HCT116 (cell line): ENCODE measurements at regions not wholly inside any gene's neighbourhood (a gene's known extent, or its start where the extent isn't known, plus 50 kb on each side); places are given as distances from the start of the nearest gene placed in this dataset.

Experiments
- ATAC-seq: fragments of 200-7000 bp; cut with Tn5 transposase; 2 replicates; pipeline ENCODE4 v1.9.1; 2020; ENCODE audit warnings: mild to moderate bottlenecking, moderate library complexity
- BruUV-seq: library from RNA; stranded (reverse); fragments of 400-500 nt; replicated peaks from 2 replicates; lab custom pipeline; 2021; lab: Mats Ljungman, UMichigan
- CTCF ChIA-PET: fragments of 300-600 bp; sonication (Branson Sonifier 250); formaldehyde crosslinking; loops from one replicate; lab custom pipeline; 2021; ENCODE audit warnings: antibody characterized with exemption; lab: Charles Lee
- POLR2A ChIA-PET: fragments of 300-600, 350-600 bp; sonication (Branson Sonifier 250); formaldehyde crosslinking; loops from one replicate; lab custom pipeline; 2021; ENCODE audit warnings: antibody characterized with exemption; lab: Charles Lee
- RAD21 ChIA-PET, 2 experiments: fragments of 300-600 bp; sonication (Branson Sonifier 250); formaldehyde crosslinking; loops; one replicate each; lab custom pipeline; 2023; ENCODE audit warnings: low total read pairs in 2 of 2; ENCODE audit not compliant: uncharacterized antibody in 2 of 2, unreplicated experiment in 2 of 2, low non-redundant PET in 1 of 2; lab: Charles Lee
- DNase-seq: peaks from one replicate; pipeline ENCODE4 v3.0.0-alpha.2; 2010; ENCODE audit warnings: low read depth, low spot score
- H2AFZ ChIP-seq: fragments of 200-600 bp; shearing (Covaris generic), sonication (generic); 2 replicates; pipeline ENCODE4 v1.6.1; 2017; ENCODE audit warnings: low read depth, mixed run types, mixed read lengths, antibody characterized with exemption, low read length; ENCODE audit not compliant: poor library complexity, severe bottlenecking
- H3K27ac ChIP-seq: 2 replicates; pipeline ENCODE4 v1.5.1; 2012; ENCODE audit warnings: low read depth, low read length
- H3K27me3 ChIP-seq: fragments of 200-600 bp; sonication (generic); 2 replicates; pipeline ENCODE4 v1.6.1; 2016; ENCODE audit warnings: mixed run types, low read length, mixed read lengths; ENCODE audit not compliant: insufficient read depth
- H3K36me3 ChIP-seq, 2 experiments: fragments of 200-500 bp in 1 of 2; fragments of 200-600 bp in 1 of 2; sonication (Bioruptor generic) in 1 of 2; sonication (generic) in 1 of 2; 2 replicates each; pipeline versions ENCODE4 v1.5.1 to v1.6.1; 2014 to 2016; ENCODE audit warnings: low read length in 2 of 2, inconsistent platforms in 1 of 2, mixed read lengths in 1 of 2, mixed run types in 1 of 2; ENCODE audit not compliant: insufficient read depth in 2 of 2, control insufficient read depth in 1 of 2
- H3K4me1 ChIP-seq, 2 experiments: fragments of 200-600 bp in 1 of 2; sonication (generic) in 1 of 2; 2 replicates each; pipeline versions ENCODE4 v1.5.1 to v1.6.1; 2012 to 2017; ENCODE audit warnings: low read length in 2 of 2, inconsistent platforms in 1 of 2, mild to moderate bottlenecking in 1 of 2, mixed read lengths in 1 of 2, mixed run types in 1 of 2, moderate library complexity in 1 of 2; ENCODE audit not compliant: insufficient read depth in 2 of 2, control insufficient read depth in 1 of 2
- H3K4me2 ChIP-seq: fragments of 200-600 bp; sonication (generic); 2 replicates; pipeline ENCODE4 v1.6.1; 2017; ENCODE audit warnings: mixed run types, low read length, mixed read lengths
- H3K4me3 ChIP-seq, 2 experiments: fragments of 200-600 bp in 1 of 2; sonication (generic) in 1 of 2; replicated peaks in 1 of 2; 2 replicates each; pipeline ENCODE4 v1.5.1; 2011 to 2016; ENCODE audit warnings: low read length in 2 of 2, control low read depth in 1 of 2, low read depth in 1 of 2, mild to moderate bottlenecking in 1 of 2, mixed read lengths in 1 of 2, mixed run types in 1 of 2
- H3K79me2 ChIP-seq: fragments of 200-600 bp; sonication (generic); 2 replicates; pipeline ENCODE4 v1.6.1; 2017; ENCODE audit warnings: mild to moderate bottlenecking, mixed run types, low read length, moderate library complexity, mixed read lengths; ENCODE audit not compliant: insufficient read depth
- H3K9ac ChIP-seq: fragments of 200-600 bp; sonication (generic); 2 replicates; pipeline ENCODE4 v1.6.1; 2016; ENCODE audit warnings: low read length, mixed read lengths
- H3K9me2 ChIP-seq: fragments of 200-600 bp; sonication (generic), shearing (Covaris generic); 2 replicates; pipeline ENCODE4 v1.6.1; 2017; ENCODE audit warnings: mixed run types, mild to moderate bottlenecking, moderate library complexity; ENCODE audit not compliant: insufficient read depth
- H3K9me3 ChIP-seq, 2 experiments: fragments of 200-500 bp in 1 of 2; fragments of 200-600 bp in 1 of 2; sonication (Bioruptor generic) in 1 of 2; sonication (generic) in 1 of 2; 2 replicates each; pipeline ENCODE4 v1.6.1; 2014 to 2017; ENCODE audit warnings: low read length in 2 of 2, mixed read lengths in 2 of 2, inconsistent platforms in 1 of 2, low read depth in 1 of 2, mild to moderate bottlenecking in 1 of 2, mixed run types in 1 of 2, moderate library complexity in 1 of 2; ENCODE audit not compliant: control insufficient read depth in 1 of 2, insufficient read depth in 1 of 2
- H4K20me1 ChIP-seq: fragments of 200-600 bp; sonication (generic), shearing (Covaris generic); 2 replicates; pipeline ENCODE4 v1.6.1; 2017; ENCODE audit warnings: mixed run types, mild to moderate bottlenecking, moderate library complexity; ENCODE audit not compliant: insufficient read depth
- CBX3 ChIP-seq: IDR thresholded peaks from 2 replicates; pipeline ENCODE4 v1.6.1; 2012; ENCODE audit warnings: low read depth
- CEBPB ChIP-seq: IDR thresholded peaks from 2 replicates; pipeline ENCODE4 v1.6.1; 2012; ENCODE audit warnings: low read depth
- EGR1 ChIP-seq: IDR thresholded peaks from 2 replicates; pipeline ENCODE4 v1.6.1; 2012; ENCODE audit warnings: low read depth
- ELF1 ChIP-seq: IDR thresholded peaks from 2 replicates; pipeline ENCODE4 v1.6.1; 2012; ENCODE audit warnings: low read depth, borderline replicate concordance
- EZH2 ChIP-seq: fragments of 200-600 bp; sonication (generic); IDR thresholded peaks from 2 replicates; pipeline ENCODE4 v1.6.1; 2017; ENCODE audit warnings: antibody characterized with exemption, mixed run types
- EZH2phosphoT487 ChIP-seq: fragments of 200-600 bp; IDR thresholded peaks from 2 replicates; pipeline ENCODE4 v1.6.1; 2018; ENCODE audit warnings: antibody characterized with exemption, borderline replicate concordance
- FOSL1 ChIP-seq: IDR thresholded peaks from 2 replicates; pipeline ENCODE4 v1.6.1; 2012; ENCODE audit warnings: low read depth
- JUND ChIP-seq: IDR thresholded peaks from 2 replicates; pipeline ENCODE4 v1.6.1; 2012
- POLR2A ChIP-seq: IDR thresholded peaks from 2 replicates; pipeline ENCODE4 v1.7.0; 2011; ENCODE audit warnings: borderline replicate concordance; ENCODE audit not compliant: insufficient read depth, insufficient read length; ENCODE audit errors: extremely low read depth
- POLR2AphosphoS5 ChIP-seq: IDR thresholded peaks from 2 replicates; pipeline ENCODE4 v1.6.1; 2011; ENCODE audit warnings: mild to moderate bottlenecking, low read depth, low read length, moderate library complexity
- SP1 ChIP-seq: IDR thresholded peaks from 2 replicates; pipeline ENCODE4 v1.6.1; 2012; ENCODE audit warnings: low read depth
- SRF ChIP-seq: IDR thresholded peaks from 2 replicates; pipeline ENCODE4 v1.6.1; 2012; ENCODE audit warnings: low read depth
- ZNF274 ChIP-seq: fragments of 200-500 bp; sonication (Bioruptor generic); IDR thresholded peaks from 2 replicates; pipeline ENCODE4 v1.6.1; 2014; ENCODE audit warnings: mild to moderate bottlenecking, low read depth, low read length, inconsistent platforms
- intact Hi-C: fragments of 100-400 bp; cut with micrococcal nuclease; formaldehyde crosslinking; loops from 2 replicates; pipeline ENCODE4 v1.10.0; 2022
- TF ChIP-seq, protein P1 (sequence below): IDR thresholded peaks from 2 replicates; pipeline ENCODE4 v1.6.1; 2011; ENCODE audit warnings: mild to moderate bottlenecking, low read length, moderate library complexity; ENCODE audit not compliant: insufficient replicate concordance; ENCODE audit errors: extremely low read depth
- TF ChIP-seq, protein P2 (sequence below): IDR thresholded peaks from 2 replicates; pipeline ENCODE4 v1.6.1; 2012
- TF ChIP-seq, protein P3 (sequence below), 3 experiments: fragments of 200-600 bp in 1 of 3; sonication (generic) in 1 of 3; IDR thresholded peaks in 2 of 3; conservative IDR thresholded peaks in 1 of 3; 2 replicates each; pipeline ENCODE4 v1.5.1; 2012 to 2017; ENCODE audit warnings: low read depth in 2 of 3, low read length in 2 of 3, antibody characterized with exemption in 1 of 3, borderline replicate concordance in 1 of 3, control low read depth in 1 of 3, mild to moderate bottlenecking in 1 of 3, mixed read lengths in 1 of 3, mixed run types in 1 of 3, moderate library complexity in 1 of 3; ENCODE audit not compliant: insufficient read depth in 1 of 3
- TF ChIP-seq, protein P4 (sequence below): IDR thresholded peaks from 2 replicates; pipeline ENCODE4 v1.6.1; 2012

DNA sequence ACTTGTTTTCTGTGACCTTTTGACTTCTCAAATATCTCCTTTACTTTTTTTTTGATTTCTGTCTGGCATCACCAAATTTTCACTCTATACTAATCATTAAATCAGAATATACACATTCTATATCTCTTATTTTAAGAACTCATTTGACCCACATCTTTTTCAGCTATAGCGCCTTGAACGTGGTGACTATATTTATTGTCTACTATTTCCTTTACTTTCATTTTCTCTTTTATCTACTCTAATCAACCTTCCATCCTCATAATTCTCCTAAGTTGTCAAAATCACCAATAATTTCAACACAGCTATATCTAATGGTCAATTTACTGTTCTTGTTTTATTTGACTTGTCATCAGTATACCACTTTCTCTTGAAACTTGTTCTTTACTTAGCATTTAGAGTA is 119.0 kb upstream of the CBLB start:
- H3K9ac ChIP-seq, result no peak overlapping the region
- H3K79me2 ChIP-seq, result no peaks in the 10 kb centered on the region
- H2AFZ ChIP-seq, result no peak overlapping the region
- H3K4me1 ChIP-seq, result no peaks in the 10 kb centered on the region
- H3K9me2 ChIP-seq, result no peaks in the 10 kb centered on the region
- no peak for ATAC-seq
- H3K27ac ChIP-seq, result no peak overlapping the region
- H3K4me3 ChIP-seq, result no peak overlapping the region
- RAD21 ChIA-PET, result no interaction called here
- H3K27me3 ChIP-seq, result no peaks in the 10 kb centered on the region
- BruUV-seq, result no TSS peak
- intact Hi-C loops, result no loop called here
- POLR2A ChIA-PET, result no interaction called here
- no peaks in the 10 kb centered on the region for H4K20me1 ChIP-seq
- CTCF ChIA-PET, result no interaction called here
- TF ChIP-seq, protein P1, sequence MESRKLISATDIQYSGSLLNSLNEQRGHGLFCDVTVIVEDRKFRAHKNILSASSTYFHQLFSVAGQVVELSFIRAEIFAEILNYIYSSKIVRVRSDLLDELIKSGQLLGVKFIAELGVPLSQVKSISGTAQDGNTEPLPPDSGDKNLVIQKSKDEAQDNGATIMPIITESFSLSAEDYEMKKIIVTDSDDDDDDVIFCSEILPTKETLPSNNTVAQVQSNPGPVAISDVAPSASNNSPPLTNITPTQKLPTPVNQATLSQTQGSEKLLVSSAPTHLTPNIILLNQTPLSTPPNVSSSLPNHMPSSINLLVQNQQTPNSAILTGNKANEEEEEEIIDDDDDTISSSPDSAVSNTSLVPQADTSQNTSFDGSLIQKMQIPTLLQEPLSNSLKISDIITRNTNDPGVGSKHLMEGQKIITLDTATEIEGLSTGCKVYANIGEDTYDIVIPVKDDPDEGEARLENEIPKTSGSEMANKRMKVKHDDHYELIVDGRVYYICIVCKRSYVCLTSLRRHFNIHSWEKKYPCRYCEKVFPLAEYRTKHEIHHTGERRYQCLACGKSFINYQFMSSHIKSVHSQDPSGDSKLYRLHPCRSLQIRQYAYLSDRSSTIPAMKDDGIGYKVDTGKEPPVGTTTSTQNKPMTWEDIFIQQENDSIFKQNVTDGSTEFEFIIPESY, result no peak
- TF ChIP-seq CBX3 (no peak), POLR2A (no peak), CEBPB (no peak), FOSL1 (no peak), EZH2 (no peak), ZNF274 (no peak), EZH2phosphoT487 (no peak), EGR1 (no peak), POLR2AphosphoS5 (no peak), JUND (no peak), SP1 (no peak), ELF1 (no peak), SRF (no peak)
- TF ChIP-seq, protein P2, sequence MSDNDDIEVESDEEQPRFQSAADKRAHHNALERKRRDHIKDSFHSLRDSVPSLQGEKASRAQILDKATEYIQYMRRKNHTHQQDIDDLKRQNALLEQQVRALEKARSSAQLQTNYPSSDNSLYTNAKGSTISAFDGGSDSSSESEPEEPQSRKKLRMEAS, result no peak
- TF ChIP-seq, protein P3, sequence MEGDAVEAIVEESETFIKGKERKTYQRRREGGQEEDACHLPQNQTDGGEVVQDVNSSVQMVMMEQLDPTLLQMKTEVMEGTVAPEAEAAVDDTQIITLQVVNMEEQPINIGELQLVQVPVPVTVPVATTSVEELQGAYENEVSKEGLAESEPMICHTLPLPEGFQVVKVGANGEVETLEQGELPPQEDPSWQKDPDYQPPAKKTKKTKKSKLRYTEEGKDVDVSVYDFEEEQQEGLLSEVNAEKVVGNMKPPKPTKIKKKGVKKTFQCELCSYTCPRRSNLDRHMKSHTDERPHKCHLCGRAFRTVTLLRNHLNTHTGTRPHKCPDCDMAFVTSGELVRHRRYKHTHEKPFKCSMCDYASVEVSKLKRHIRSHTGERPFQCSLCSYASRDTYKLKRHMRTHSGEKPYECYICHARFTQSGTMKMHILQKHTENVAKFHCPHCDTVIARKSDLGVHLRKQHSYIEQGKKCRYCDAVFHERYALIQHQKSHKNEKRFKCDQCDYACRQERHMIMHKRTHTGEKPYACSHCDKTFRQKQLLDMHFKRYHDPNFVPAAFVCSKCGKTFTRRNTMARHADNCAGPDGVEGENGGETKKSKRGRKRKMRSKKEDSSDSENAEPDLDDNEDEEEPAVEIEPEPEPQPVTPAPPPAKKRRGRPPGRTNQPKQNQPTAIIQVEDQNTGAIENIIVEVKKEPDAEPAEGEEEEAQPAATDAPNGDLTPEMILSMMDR (IDR thresholded peaks at IDR 0.05 in 2 of 3, conservative IDR thresholded peaks at IDR 0.05 in 1 of 3; ENCODE audit: borderline replicate concordance in 1 of 3, insufficient read depth in 1 of 3, low read depth in 2 of 3, low read length in 2 of 3), result no peak
- TF ChIP-seq, protein P4, sequence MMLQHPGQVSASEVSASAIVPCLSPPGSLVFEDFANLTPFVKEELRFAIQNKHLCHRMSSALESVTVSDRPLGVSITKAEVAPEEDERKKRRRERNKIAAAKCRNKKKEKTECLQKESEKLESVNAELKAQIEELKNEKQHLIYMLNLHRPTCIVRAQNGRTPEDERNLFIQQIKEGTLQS, result no peak
- DNase-seq, result no peak
- H3K36me3 ChIP-seq, result no peaks in the 10 kb centered on the region
- H3K4me2 ChIP-seq, result no peak overlapping the region
- H3K9me3 ChIP-seq, result no peaks in the 10 kb centered on the region; a peak in 2 of 4 replicates
